IMR-90 (cell line): ENCODE measurements at regions not wholly inside any gene's neighbourhood (a gene's known extent, or its start where the extent isn't known, plus 50 kb on each side); places are given as distances from the start of the nearest gene placed in this dataset.

Experiments used
- ATAC-seq: fragments of 200-7000 bp; cut with Tn5 transposase; 2 replicates; pipeline ENCODE4 v1.9.1; 2020; ENCODE audit warnings: low read depth, mild to moderate bottlenecking, moderate library complexity
- BruUV-seq: library from RNA; stranded (reverse); fragments of 400-500 nt; replicated peaks from 2 replicates; lab custom pipeline; 2021; lab: Mats Ljungman, UMichigan
- CTCF ChIA-PET: fragments of 300-600 bp; formaldehyde crosslinking; extraction: SDS; loops from one replicate; lab custom pipeline; 2021; ENCODE audit warnings: antibody characterized with exemption; lab: Yijun Ruan, JAX
- POLR2A ChIA-PET: fragments of 300-600 bp; sonication (Branson Sonifier 250); formaldehyde crosslinking; loops from one replicate; lab custom pipeline; 2022; ENCODE audit warnings: antibody characterized with exemption; ENCODE audit not compliant: unreplicated experiment; lab: Charles Lee
- DNase-seq: peaks from one replicate; pipeline ENCODE4 v3.0.0; 2013
- H2AFZ ChIP-seq: replicated peaks from 2 replicates; pipeline ENCODE3; 2013; ENCODE audit warnings: low read length, mild to moderate bottlenecking; ENCODE audit not compliant: poor library complexity
- H2AK5ac ChIP-seq: 2 replicates; pipeline ENCODE4 v1.6.1; 2013; ENCODE audit warnings: low read depth, low read length, inconsistent platforms
- H2AK9ac ChIP-seq: replicated peaks from 2 replicates; pipeline ENCODE3; 2013; ENCODE audit warnings: mild to moderate bottlenecking, low read depth, low read length, moderate library complexity; ENCODE audit not compliant: poor library complexity
- H2BK120ac ChIP-seq: 2 replicates; pipeline ENCODE4 v1.6.1; 2013; ENCODE audit warnings: low read depth, low read length, inconsistent platforms
- H2BK15ac ChIP-seq: 3 replicates; pipeline ENCODE4 v1.6.1; 2013; ENCODE audit warnings: low read depth, low read length, inconsistent platforms
- H2BK20ac ChIP-seq: 2 replicates; pipeline ENCODE4 v1.6.1; 2013; ENCODE audit warnings: low read depth, mild to moderate bottlenecking, inconsistent platforms, low read length, moderate library complexity
- H2BK5ac ChIP-seq: 2 replicates; pipeline ENCODE4 v1.6.1; 2013; ENCODE audit warnings: mild to moderate bottlenecking, low read depth, low read length, inconsistent platforms; ENCODE audit not compliant: poor library complexity, severe bottlenecking
- H3K14ac ChIP-seq: replicated peaks from 2 replicates; pipeline ENCODE4 v1.6.1; 2013; ENCODE audit warnings: low read depth, low read length, inconsistent platforms
- H3K18ac ChIP-seq: 2 replicates; pipeline ENCODE4 v1.6.1; 2013; ENCODE audit warnings: low read depth, low read length, control low read depth
- H3K23ac ChIP-seq: 2 replicates; pipeline ENCODE4 v1.6.1; 2013; ENCODE audit warnings: low read depth, low read length, inconsistent platforms
- H3K27ac ChIP-seq: 2 replicates; pipeline ENCODE4 v1.5.1; 2013; ENCODE audit warnings: mild to moderate bottlenecking, control low read depth, low read length; ENCODE audit not compliant: insufficient read depth
- H3K27me3 ChIP-seq: 2 replicates; pipeline ENCODE4 v1.6.1; 2013; ENCODE audit warnings: low read length; ENCODE audit not compliant: control insufficient read depth, insufficient read depth
- H3K36me3 ChIP-seq: 2 replicates; pipeline ENCODE4 v1.6.1; 2013; ENCODE audit warnings: low read length, mixed read lengths; ENCODE audit not compliant: control insufficient read depth, insufficient read depth
- H3K4ac ChIP-seq: 2 replicates; pipeline ENCODE4 v1.6.1; 2013; ENCODE audit warnings: low read depth, low read length, inconsistent platforms
- H3K4me1 ChIP-seq: 2 replicates; pipeline ENCODE4 v1.6.1; 2013; ENCODE audit warnings: low read length, mixed read lengths; ENCODE audit not compliant: control insufficient read depth, insufficient read depth
- H3K4me2 ChIP-seq: 2 replicates; pipeline ENCODE4 v1.6.1; 2013; ENCODE audit warnings: low read depth, mild to moderate bottlenecking, control low read depth, low read length, moderate library complexity
- H3K4me3 ChIP-seq: 2 replicates; pipeline ENCODE4 v1.5.1; 2013; ENCODE audit warnings: low read depth, mild to moderate bottlenecking, control low read depth, low read length, moderate library complexity; ENCODE audit not compliant: insufficient read depth
- H3K56ac ChIP-seq: 2 replicates; pipeline ENCODE4 v1.6.1; 2013; ENCODE audit warnings: low read length, inconsistent platforms; ENCODE audit not compliant: insufficient read depth; ENCODE audit errors: extremely low read depth
- H3K79me1 ChIP-seq, 2 experiments: 2 replicates each; pipeline ENCODE4 v1.6.1; 2013; ENCODE audit warnings: low read length in 2 of 2, inconsistent platforms in 1 of 2, low read depth in 1 of 2
- H3K9ac ChIP-seq: 2 replicates; pipeline ENCODE4 v1.6.1; 2013; ENCODE audit warnings: low read depth, low read length, control low read depth
- H3K9me1 ChIP-seq: 2 replicates; pipeline ENCODE4 v1.6.1; 2013; ENCODE audit warnings: low read length, inconsistent platforms; ENCODE audit not compliant: insufficient read depth
- H3K9me3 ChIP-seq: 2 replicates; pipeline ENCODE4 v1.6.1; 2013; ENCODE audit warnings: low read length; ENCODE audit not compliant: control insufficient read depth, insufficient read depth
- H4K20me1 ChIP-seq: 2 replicates; pipeline ENCODE4 v1.6.1; 2013; ENCODE audit warnings: low read length, inconsistent platforms; ENCODE audit not compliant: insufficient read depth
- H4K5ac ChIP-seq: 2 replicates; pipeline ENCODE4 v1.6.1; 2013; ENCODE audit warnings: mild to moderate bottlenecking, low read depth, low read length, control low read depth
- H4K8ac ChIP-seq, 2 experiments: 2 replicates each; pipeline ENCODE4 v1.6.1; 2013; ENCODE audit warnings: low read depth in 2 of 2, low read length in 2 of 2, control low read depth in 1 of 2, inconsistent platforms in 1 of 2
- H4K91ac ChIP-seq: 2 replicates; pipeline ENCODE4 v1.6.1; 2013; ENCODE audit warnings: low read depth, low read length, inconsistent platforms; ENCODE audit not compliant: insufficient read depth
- BHLHE40 ChIP-seq: fragments of 150-350 bp; IDR thresholded peaks from 2 replicates; pipeline ENCODE4 v1.6.1; 2016; ENCODE audit warnings: mild to moderate bottlenecking, low read depth, low read length
- CEBPB ChIP-seq: IDR thresholded peaks from 2 replicates; pipeline ENCODE4 v1.6.1; 2012; ENCODE audit warnings: low read depth, low read length, improper control_type of control experiment
- CHD1 ChIP-seq: IDR thresholded peaks from 2 replicates; pipeline ENCODE4 v1.6.1; 2012; ENCODE audit warnings: low read depth, low read length, improper control_type of control experiment
- CTCF ChIP-seq: conservative IDR thresholded peaks from 2 replicates; pipeline ENCODE4 v1.5.1; 2012; ENCODE audit warnings: mild to moderate bottlenecking, low read depth, low read length, improper control_type of control experiment
- ELK1 ChIP-seq: fragments of 150-350 bp; IDR thresholded peaks from 2 replicates; pipeline ENCODE4 v1.6.1; 2016; ENCODE audit warnings: low read depth, mild to moderate bottlenecking, low read length, moderate library complexity, borderline replicate concordance
- FOS ChIP-seq: fragments of 150-350 bp; IDR thresholded peaks from 2 replicates; pipeline ENCODE4 v1.6.1; 2016; ENCODE audit warnings: low read depth, low read length
- MAFK ChIP-seq: IDR thresholded peaks from 2 replicates; pipeline ENCODE4 v1.6.1; 2012; ENCODE audit warnings: low read depth, low read length, improper control_type of control experiment
- MAZ ChIP-seq: IDR thresholded peaks from 2 replicates; pipeline ENCODE4 v1.6.1; 2012; ENCODE audit warnings: low read depth, mild to moderate bottlenecking, low read length, improper control_type of control experiment, moderate library complexity, borderline replicate concordance
- MXI1 ChIP-seq: IDR thresholded peaks from 2 replicates; pipeline ENCODE4 v1.6.1; 2012; ENCODE audit warnings: low read depth, mild to moderate bottlenecking, low read length, moderate library complexity, borderline replicate concordance
- NFE2L2 ChIP-seq: fragments of 150-350 bp; IDR thresholded peaks from 2 replicates; pipeline ENCODE4 v1.6.1; 2016; ENCODE audit warnings: low read depth, mild to moderate bottlenecking, low read length
- RAD21 ChIP-seq: IDR thresholded peaks from 2 replicates; pipeline ENCODE4 v1.6.1; 2012; ENCODE audit warnings: low read length, improper control_type of control experiment
- RCOR1 ChIP-seq: IDR thresholded peaks from 2 replicates; pipeline ENCODE4 v1.6.1; 2012; ENCODE audit warnings: mild to moderate bottlenecking, low read length, improper control_type of control experiment; ENCODE audit not compliant: insufficient replicate concordance
- SMC3 ChIP-seq: fragments of 150-350 bp; IDR thresholded peaks from 2 replicates; pipeline ENCODE4 v1.6.1; 2016; ENCODE audit warnings: low read depth, mild to moderate bottlenecking, antibody characterized with exemption, low read length, moderate library complexity
- USF2 ChIP-seq: fragments of 150-350 bp; IDR thresholded peaks from 2 replicates; pipeline ENCODE4 v1.6.1; 2017; ENCODE audit warnings: mild to moderate bottlenecking, antibody characterized with exemption, low read length, low read depth
- WGBS, 2 experiments: methylation state at CpG; one replicate each; pipeline versions ENCODE4 v1.1.5 to v1.1.7; 2013; ENCODE audit warnings: missing lambda C conversion rate in 2 of 2; ENCODE audit not compliant: insufficient read length in 1 of 2; ENCODE audit errors: extremely low coverage in 2 of 2; 5-methylcytosine and 5-hydroxymethylcytosine counted together
- dilution Hi-C: fragments of 300-500 bp; cut with HindIII; formaldehyde crosslinking; loops from one replicate; pipeline ENCODE4 v1.14.3; 2018; ENCODE audit warnings: low sequenced_read_pairs; ENCODE audit not compliant: unreplicated experiment
- in situ Hi-C: fragments of 300-500 bp; cut with MboI; formaldehyde crosslinking; loops from 3 replicates; pipeline ENCODE4 v1.14.3; 2019; ENCODE audit warnings: low sequenced_read_pairs, inconsistent platforms, mixed read lengths
- intact Hi-C: fragments of 100-400 bp; cut with micrococcal nuclease; formaldehyde crosslinking; loops from 2 replicates; pipeline ENCODE4 v1.10.0; 2022

GRCh38 chr12:97368462-97369163 lies 94.0 kb upstream of the RMST start:
- in situ Hi-C loops, result no loop called here
- Histone ChIP-seq H3K9ac (no peak overlapping the region), H3K27me3 (no peaks in the 10 kb centered on the region), H2AK5ac (no peak overlapping the region), H4K20me1 (no peaks in the 10 kb centered on the region), H3K9me1 (no peaks in the 10 kb centered on the region), H3K4me3 (no peak overlapping the region), H2AFZ (no peak overlapping the region), H2AK9ac (no peak overlapping the region), H3K23ac (no peak overlapping the region), H3K56ac (no peak overlapping the region), H3K27ac (no peak overlapping the region), H3K4me1 (no peaks in the 10 kb centered on the region), H2BK20ac (no peak overlapping the region), H3K9me3 (peaks cover 4% of the 10 kb centered on the region), H2BK5ac (no peak overlapping the region), H3K4me2 (no peak overlapping the region), H3K4ac (no peak overlapping the region), H4K5ac (no peak overlapping the region), H3K36me3 (no peaks in the 10 kb centered on the region), H2BK15ac (no peak overlapping the region), H4K8ac (no peak overlapping the region), H3K14ac (no peak overlapping the region), H3K79me1 (no peaks in the 10 kb centered on the region), H3K18ac (no peak overlapping the region), H2BK120ac (no peak overlapping the region), H4K91ac (no peak overlapping the region)
- POLR2A ChIA-PET, result no interaction called here
- intact Hi-C loops, result no loop called here
- 42% methylated on average over 2 of the region's 7 CpGs; no CpG with 5 or more reads in 1 of the 2 experiments for WGBS, 2 experiments
- DNase-seq (no peak), ATAC-seq (no peak)
- no TSS peak for BruUV-seq
- CTCF ChIA-PET, result no interaction called here
- dilution Hi-C loops, result no loop called here
- TF ChIP-seq BHLHE40 (no peak), USF2 (no peak), RCOR1 (no peak), MAZ (no peak), MXI1 (no peak), CTCF (no peak), FOS (no peak), RAD21 (no peak), CEBPB (no peak), CHD1 (no peak), NFE2L2 (no peak), ELK1 (no peak), SMC3 (no peak), MAFK (no peak)
